Activated CD8-positive, alpha-beta memory T cell treated with anti-CD3 and anti-CD28 coated beads for 36 hours (primary cell): ENCODE measurements at regions not wholly inside any gene's neighbourhood (a gene's known extent, or its start where the extent isn't known, plus 50 kb on each side); places are given as distances from the start of the nearest gene placed in this dataset.
"Not testable (repeated sequence)": the region's sequence is repeated elsewhere in the genome, so short reads cannot be mapped to it uniquely, and the experiment has no call there.

Experiments
- CTCF ChIA-PET: fragments of 350-600 bp; sonication (Branson Sonifier 250); formaldehyde crosslinking; loops from one replicate; lab custom pipeline; 2021; ENCODE audit warnings: antibody characterized with exemption; lab: Charles Lee
- POLR2A ChIA-PET: fragments of 350-600 bp; sonication (Branson Sonifier 250); formaldehyde crosslinking; loops from one replicate; lab custom pipeline; 2021; ENCODE audit warnings: antibody characterized with exemption; lab: Charles Lee

GRCh38 chr4:147292604-147293313, 188.1 kb upstream of the EDNRA start:
- POLR2A ChIA-PET, CTCF ChIA-PET: not testable (repeated sequence)

GRCh38 chr4:147293314-147293677, 187.6 kb upstream of the EDNRA start:
- POLR2A ChIA-PET, CTCF ChIA-PET: not testable (repeated sequence)

- ChIA-PET CTCF (no interaction called here), POLR2A (no interaction called here)
Measured at GRCh38 chr4:147299205-147299604, 181.7 kb upstream of the EDNRA start.

GRCh38 chr4:147303174-147303872, 177.6 kb upstream of the EDNRA start:
- ChIA-PET CTCF (no interaction called here), POLR2A (no interaction called here)

- CTCF ChIA-PET = no interaction called here
- POLR2A ChIA-PET = no interaction called here
Measured at GRCh38 chr4:147303873-147304229, 177.0 kb upstream of the EDNRA start.

GRCh38 chr4:147307896-147308674, 172.8 kb upstream of the EDNRA start:
- ChIA-PET CTCF (no interaction called here), POLR2A (no interaction called here)

GRCh38 chr4:147309434-147309833, 171.5 kb upstream of the EDNRA start:
- ChIA-PET POLR2A (no interaction called here), CTCF (no interaction called here)

- ChIA-PET CTCF (no interaction called here), POLR2A (no interaction called here)
Measured at GRCh38 chr4:147310312-147310711, 170.6 kb upstream of the EDNRA start.

- POLR2A ChIA-PET = no interaction called here
- CTCF ChIA-PET = no interaction called here
Measured at GRCh38 chr4:147311956-147312355, 168.9 kb upstream of the EDNRA start.

- POLR2A ChIA-PET = no interaction called here
- CTCF ChIA-PET = no interaction called here
Measured at GRCh38 chr4:147312376-147313046, 168.4 kb upstream of the EDNRA start.

- CTCF ChIA-PET = no interaction called here
- POLR2A ChIA-PET = no interaction called here
Measured at GRCh38 chr4:147313108-147313507, 167.8 kb upstream of the EDNRA start.

GRCh38 chr4:147318586-147318985, 162.3 kb upstream of the EDNRA start:
- CTCF ChIA-PET = no interaction called here

GRCh38 chr4:147325571-147325981, 155.3 kb upstream of the EDNRA start:
- CTCF ChIA-PET = no interaction called here

More at GRCh38 chr4:147318586-147318985, 162.3 kb upstream of the EDNRA start:
- POLR2A ChIA-PET = no interaction called here

GRCh38 chr4:147326591-147326990, 154.3 kb upstream of the EDNRA start:
- ChIA-PET POLR2A (no interaction called here), CTCF (no interaction called here)

More at GRCh38 chr4:147325571-147325981, 155.3 kb upstream of the EDNRA start:
- POLR2A ChIA-PET = no interaction called here

GRCh38 chr4:147327322-147327721, 153.6 kb upstream of the EDNRA start:
- ChIA-PET POLR2A (no interaction called here), CTCF (no interaction called here)

- ChIA-PET CTCF (no interaction called here), POLR2A (no interaction called here)
Measured at GRCh38 chr4:147328189-147328588, 152.7 kb upstream of the EDNRA start.

- ChIA-PET CTCF (no interaction called here), POLR2A (no interaction called here)
Measured at GRCh38 chr4:147328756-147329446, 152.0 kb upstream of the EDNRA start.

GRCh38 chr4:147332091-147332490, 148.8 kb upstream of the EDNRA start:
- POLR2A ChIA-PET = no interaction called here

GRCh38 chr4:147334478-147334877, 146.4 kb upstream of the EDNRA start:
- ChIA-PET POLR2A (no interaction called here), CTCF (no interaction called here)

More at GRCh38 chr4:147332091-147332490, 148.8 kb upstream of the EDNRA start:
- CTCF ChIA-PET = no interaction called here
